Body of pancreas (tissue), 4 donors: ENCODE measurements at regions not wholly inside any gene's neighbourhood (a gene's known extent, or its start where the extent isn't known, plus 50 kb on each side); places are given as distances from the start of the nearest gene placed in this dataset.

Experiments
- ATAC-seq: fragments of 150-250 bp; one replicate; pipeline ENCODE4 v1.9.1; 2016
- DNase-seq, 4 donors: peaks; one replicate each; pipeline ENCODE4 v3.0.0-alpha.2; 2019
- H3K27ac ChIP-seq, 4 donors: fragments of 200-600 bp; sonication (generic); 1 replicate in 3 of 4; 2 replicates in 1 of 4; pipeline versions ENCODE4 v1.5.1 to v1.6.1; 2016 to 2019; ENCODE audit warnings: mild to moderate bottlenecking in 1 of 4, mixed read lengths in 1 of 4, moderate library complexity in 1 of 4
- H3K27me3 ChIP-seq, 2 donors: fragments of 200-600 bp; sonication (generic); one replicate each; pipeline ENCODE4 v1.6.0; 2016; ENCODE audit warnings: mild to moderate bottlenecking in 1 of 2
- H3K36me3 ChIP-seq, 2 donors: fragments of 200-600 bp; sonication (generic); replicated peaks in 1 of 2; 2 replicates each; pipeline ENCODE4 v1.5.1; 2016; ENCODE audit warnings: low read depth in 2 of 2; ENCODE audit not compliant: insufficient read depth in 1 of 2
- H3K4me1 ChIP-seq: fragments of 200-600 bp; sonication (generic); one replicate; pipeline ENCODE4 v1.6.0; 2016
- H3K4me3 ChIP-seq, 2 donors: fragments of 200-600 bp; sonication (generic); 1 replicate in 1 of 2; 2 replicates in 1 of 2; pipeline ENCODE4 v1.5.1; 2016 to 2019
- H3K9me3 ChIP-seq, 3 donors: fragments of 200-600 bp; sonication (generic); 1 replicate in 2 of 3; 2 replicates in 1 of 3; pipeline ENCODE4 v1.5.1; 2016
- POLR2A ChIP-seq, 3 donors: fragments of 450-650 bp; IDR thresholded peaks; one replicate each; pipeline ENCODE4 v1.6.1; 2016; ENCODE audit warnings: antibody characterized with exemption in 3 of 3, mild to moderate bottlenecking in 2 of 3
- WGBS, 2 donors: methylation state at CpG; one replicate each; pipeline ENCODE4 v1.1.5; 2017; 5-methylcytosine and 5-hydroxymethylcytosine counted together
- intact Hi-C: fragments of 100-400 bp; cut with DNase I; formaldehyde crosslinking; loops from one replicate; pipeline ENCODE4 v1.15.1; 2023
- TF ChIP-seq, protein P1 (sequence below), 7 experiments: fragments of 450-650 bp in 4 of 7; fragments of 200-600 bp in 3 of 7; sonication (generic) in 3 of 7; IDR thresholded peaks; one replicate each; pipeline ENCODE4 v1.5.1; 2016 to 2019; ENCODE audit warnings: antibody characterized with exemption in 7 of 7

- no peaks in the 10 kb centered on the region for H3K9me3 ChIP-seq
- intact Hi-C loops: no loop called here
- H3K36me3 ChIP-seq: no peaks in the 10 kb centered on the region
- H3K27me3 ChIP-seq: no peaks in the 10 kb centered on the region
- no peak for ATAC-seq
- H3K4me3 ChIP-seq: no peak overlapping the region
- TF ChIP-seq, protein P1, sequence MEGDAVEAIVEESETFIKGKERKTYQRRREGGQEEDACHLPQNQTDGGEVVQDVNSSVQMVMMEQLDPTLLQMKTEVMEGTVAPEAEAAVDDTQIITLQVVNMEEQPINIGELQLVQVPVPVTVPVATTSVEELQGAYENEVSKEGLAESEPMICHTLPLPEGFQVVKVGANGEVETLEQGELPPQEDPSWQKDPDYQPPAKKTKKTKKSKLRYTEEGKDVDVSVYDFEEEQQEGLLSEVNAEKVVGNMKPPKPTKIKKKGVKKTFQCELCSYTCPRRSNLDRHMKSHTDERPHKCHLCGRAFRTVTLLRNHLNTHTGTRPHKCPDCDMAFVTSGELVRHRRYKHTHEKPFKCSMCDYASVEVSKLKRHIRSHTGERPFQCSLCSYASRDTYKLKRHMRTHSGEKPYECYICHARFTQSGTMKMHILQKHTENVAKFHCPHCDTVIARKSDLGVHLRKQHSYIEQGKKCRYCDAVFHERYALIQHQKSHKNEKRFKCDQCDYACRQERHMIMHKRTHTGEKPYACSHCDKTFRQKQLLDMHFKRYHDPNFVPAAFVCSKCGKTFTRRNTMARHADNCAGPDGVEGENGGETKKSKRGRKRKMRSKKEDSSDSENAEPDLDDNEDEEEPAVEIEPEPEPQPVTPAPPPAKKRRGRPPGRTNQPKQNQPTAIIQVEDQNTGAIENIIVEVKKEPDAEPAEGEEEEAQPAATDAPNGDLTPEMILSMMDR (IDR thresholded peaks at IDR 0.05): no peak
- no peak for TF ChIP-seq POLR2A (IDR thresholded peaks at IDR 0.05)
- DNase-seq: peak in 3 of 4 donors; percentile 3 to 35 (median 11)
- H3K4me1 ChIP-seq: peaks cover 7% of the 10 kb centered on the region
- H3K27ac ChIP-seq: no peak overlapping the region
These were observed 789.7 kb downstream of the FRK start for GRCh38 chr6:115270953-115271352.

GRCh38 chr6:115241373-115241772 is 819.3 kb downstream of the FRK start:
- 78 to 79% methylated on average over 4 of the region's 4 CpGs for WGBS, 2 donors
- Histone ChIP-seq H3K27me3 (no peaks in the 10 kb centered on the region), H3K4me1 (no peaks in the 10 kb centered on the region), H3K36me3 (no peaks in the 10 kb centered on the region), H3K9me3 (no peaks in the 10 kb centered on the region), H3K27ac (no peak overlapping the region), H3K4me3 (no peak overlapping the region)
- DNase-seq (no peak), ATAC-seq (no peak)
- intact Hi-C loops: no loop called here
- TF ChIP-seq, protein P1 (IDR thresholded peaks at IDR 0.05): no peak
- TF ChIP-seq POLR2A (IDR thresholded peaks at IDR 0.05): no peak

- DNase-seq (no peak), ATAC-seq (no peak)
- Histone ChIP-seq H3K36me3 (no peaks in the 10 kb centered on the region), H3K27me3 (no peaks in the 10 kb centered on the region), H3K27ac (no peak overlapping the region), H3K4me1 (no peaks in the 10 kb centered on the region), H3K4me3 (no peak overlapping the region), H3K9me3 (peaks cover 0 to 6% (median 0%) of the 10 kb centered on the region in 3 donors)
- intact Hi-C loops: no loop called here
- TF ChIP-seq, protein P1 (IDR thresholded peaks at IDR 0.05): no peak
- no peak for TF ChIP-seq POLR2A (IDR thresholded peaks at IDR 0.05)
- 64 to 65% methylated on average over 1 of the region's 1 CpG for WGBS, 2 donors
These were observed 839.5 kb downstream of the FRK start for GRCh38 chr6:115221198-115221597.

GRCh38 chr6:115220551-115221159 is 840.0 kb downstream of the FRK start:
- intact Hi-C loops: no loop called here

GRCh38 chr6:115219645-115220044 is 841.0 kb downstream of the FRK start:
- H3K4me1 ChIP-seq: no peaks in the 10 kb centered on the region
- no peak for DNase-seq
- TF ChIP-seq, protein P1 (IDR thresholded peaks at IDR 0.05): no peak
- no peak for TF ChIP-seq POLR2A (IDR thresholded peaks at IDR 0.05)
- H3K36me3 ChIP-seq: no peaks in the 10 kb centered on the region
- H3K27me3 ChIP-seq: no peaks in the 10 kb centered on the region
- no peak overlapping the region for H3K27ac ChIP-seq
- peaks cover 0 to 6% (median 0%) of the 10 kb centered on the region in 3 donors for H3K9me3 ChIP-seq
- no peak for ATAC-seq
- intact Hi-C loops: no loop called here
- no peak overlapping the region for H3K4me3 ChIP-seq

More at GRCh38 chr6:115220551-115221159, 840.0 kb downstream of the FRK start:
- Histone ChIP-seq H3K27ac (no peak overlapping the region), H3K27me3 (no peaks in the 10 kb centered on the region), H3K9me3 (peaks cover 0 to 6% (median 0%) of the 10 kb centered on the region in 3 donors), H3K4me1 (no peaks in the 10 kb centered on the region), H3K4me3 (no peak overlapping the region), H3K36me3 (no peaks in the 10 kb centered on the region)
- no peak for ATAC-seq
- TF ChIP-seq, protein P1 (IDR thresholded peaks at IDR 0.05): no peak
- TF ChIP-seq POLR2A (IDR thresholded peaks at IDR 0.05): no peak
- no peak for DNase-seq
